MM.1S (cell line): ENCODE measurements at regions not wholly inside any gene's neighbourhood (a gene's known extent, or its start where the extent isn't known, plus 50 kb on each side); places are given as distances from the start of the nearest gene placed in this dataset.

Experiments
- CTCF ChIP-seq: fragments of 300-600 bp; sonication (generic); IDR thresholded peaks from 2 replicates; pipeline ENCODE4 v1.5.1; 2016; ENCODE audit warnings: antibody characterized with exemption, low read length, mixed read lengths
- EZH2 ChIP-seq: fragments of 300-600 bp; sonication (generic); optimal IDR thresholded peaks from 2 replicates; pipeline ENCODE3; 2017; ENCODE audit warnings: low read depth, mild to moderate bottlenecking, antibody characterized with exemption, low read length, mixed read lengths

DNA sequence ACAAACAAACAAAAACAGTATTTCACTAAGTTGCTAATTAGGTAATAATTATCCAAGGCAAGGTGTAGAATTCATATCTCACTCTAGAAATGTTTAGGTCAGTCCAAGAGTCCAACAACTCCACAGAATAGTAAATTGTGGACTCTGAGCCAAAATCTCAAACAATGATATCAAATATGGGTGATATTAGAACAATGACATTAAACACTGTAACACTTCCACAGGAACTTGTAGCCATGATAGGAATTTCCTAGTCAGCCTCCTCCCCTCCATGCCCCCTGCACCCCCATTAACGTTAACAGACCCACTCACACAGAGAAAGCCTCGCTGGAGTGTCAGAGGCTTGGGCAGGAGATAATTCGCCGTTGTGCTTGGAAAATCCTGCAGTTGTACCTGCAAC, 305.0 kb upstream of the PIK3R1 start:
- TF ChIP-seq CTCF, result no peak
- TF ChIP-seq EZH2, result no peak
